ENCODE measurements at regions not wholly inside any gene's neighbourhood (a gene's known extent, or its start where the extent isn't known, plus 50 kb on each side); places are given as distances from the start of the nearest gene placed in this dataset.

DNA sequence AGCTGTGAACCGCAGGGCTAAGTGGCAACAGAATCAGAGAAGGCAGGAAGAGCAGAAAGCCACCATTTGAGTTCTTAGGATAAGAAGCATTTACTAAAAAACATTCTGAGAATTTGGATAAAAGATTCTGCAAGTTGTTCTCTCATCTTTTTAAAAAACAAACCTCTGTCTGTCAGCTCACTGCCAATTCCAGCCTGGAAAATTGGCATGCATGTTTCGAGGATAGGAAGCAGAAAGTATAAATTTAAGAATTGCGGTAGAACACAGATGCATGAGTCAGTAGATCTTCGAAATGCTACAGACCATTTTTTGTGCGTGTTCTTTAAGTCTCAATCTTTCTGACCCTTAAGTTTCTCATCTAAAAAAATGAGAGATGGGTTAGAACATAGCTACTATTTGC, 544.5 kb upstream of the DAB1 start:
- Histone ChIP-seq H4K20me1 (replicated peaks; ENCODE audit: control insufficient read depth, insufficient read depth, low read length) (no peaks in the 10 kb centered on the region), H3K27me3 (ENCODE audit: control insufficient read depth in 2 of 2, insufficient read depth in 2 of 2, low read length in 2 of 2) (no peaks in the 10 kb centered on the region), H3K9me1 (ENCODE audit: control insufficient read depth, insufficient read depth, low read length) (no peaks in the 10 kb centered on the region), H3K9ac (ENCODE audit: insufficient read depth in 1 of 2, low read depth in 2 of 2, low read length in 2 of 2) (no peak overlapping the region), H3K79me2 (ENCODE audit: control insufficient read depth, insufficient read depth, low read length) (no peaks in the 10 kb centered on the region), H3K9me3 (replicated peaks; ENCODE audit: control insufficient read depth, insufficient read depth, low read depth, low read length) (no peaks in the 10 kb centered on the region), H3K36me3 (ENCODE audit: control insufficient read depth, insufficient read depth, low read length) (no peaks in the 10 kb centered on the region), H3K4me2 (ENCODE audit: insufficient read depth, low read length) (no peak overlapping the region), H3K4me3 (no peak overlapping the region), H3K4me1 (replicated peaks in 1 of 2; ENCODE audit: control insufficient read depth in 2 of 2, insufficient read depth in 2 of 2, low read length in 2 of 2) (no peaks in the 10 kb centered on the region), H2AFZ (ENCODE audit: low read depth, low read length) (no peak overlapping the region), H3K27ac (ENCODE audit: extremely low read depth, low read depth, low read length) (no peak overlapping the region)
- intact Hi-C loops (cut with micrococcal nuclease) (no loop called here), in situ Hi-C loops (cut with MboI) (no loop called here)
- no peak for ATAC-seq
- ChIA-PET CTCF (ENCODE audit: low intra/inter-chr PET ratio) (no interaction called here), POLR2A (no interaction called here)
- no peak for FAIRE-seq
- DNase-seq (ENCODE audit: extremely low read depth in 1 of 4, low spot score in 3 of 4): no peak
- no TSS peak for BruUV-seq (replicated peaks)
- WGBS (ENCODE audit: insufficient coverage, low coverage, missing lambda C conversion rate): 0% methylated on average over 5 of the region's 5 CpGs
- TF ChIP-seq, protein P1, sequence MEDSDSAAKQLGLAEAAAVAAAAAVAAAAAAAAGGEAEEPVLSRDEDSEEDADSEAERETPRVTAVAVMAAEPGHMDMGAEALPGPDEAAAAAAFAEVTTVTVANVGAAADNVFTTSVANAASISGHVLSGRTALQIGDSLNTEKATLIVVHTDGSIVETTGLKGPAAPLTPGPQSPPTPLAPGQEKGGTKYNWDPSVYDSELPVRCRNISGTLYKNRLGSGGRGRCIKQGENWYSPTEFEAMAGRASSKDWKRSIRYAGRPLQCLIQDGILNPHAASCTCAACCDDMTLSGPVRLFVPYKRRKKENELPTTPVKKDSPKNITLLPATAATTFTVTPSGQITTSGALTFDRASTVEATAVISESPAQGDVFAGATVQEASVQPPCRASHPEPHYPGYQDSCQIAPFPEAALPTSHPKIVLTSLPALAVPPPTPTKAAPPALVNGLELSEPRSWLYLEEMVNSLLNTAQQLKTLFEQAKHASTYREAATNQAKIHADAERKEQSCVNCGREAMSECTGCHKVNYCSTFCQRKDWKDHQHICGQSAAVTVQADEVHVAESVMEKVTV (CRISPR knock-in tag; IDR thresholded peaks at IDR 0.05): no peak
- TF ChIP-seq SPI1 (IDR thresholded peaks at IDR 0.05; ENCODE audit: borderline replicate concordance, low read depth, low read length) (no peak), ZNF212 (CRISPR knock-in tag; IDR thresholded peaks at IDR 0.05) (no peak), SIRT6 (IDR thresholded peaks at IDR 0.05; ENCODE audit: low read depth, low read length) (no peak), RCOR1 (IDR thresholded peaks at IDR 0.05; ENCODE audit: borderline replicate concordance in 1 of 2, low read depth in 2 of 2, low read length in 2 of 2) (no peak), EP300 (IDR thresholded peaks at IDR 0.05; ENCODE audit: low read length) (no peak), TBP (optimal IDR thresholded peaks at IDR 0.05; ENCODE audit: low read depth, low read length) (no peak), KDM4B (IDR thresholded peaks at IDR 0.05; ENCODE audit: borderline replicate concordance in 2 of 2, low read depth in 1 of 2) (no peak), ILF3 (IDR thresholded peaks at IDR 0.05; ENCODE audit: borderline replicate concordance) (no peak), PHF20 (IDR thresholded peaks at IDR 0.05; ENCODE audit: partially characterized antibody) (no peak), SAFB2 (IDR thresholded peaks at IDR 0.05; ENCODE audit: borderline replicate concordance, low read depth, low read length, severe bottlenecking) (no peak)
- TF ChIP-seq, protein P2, sequence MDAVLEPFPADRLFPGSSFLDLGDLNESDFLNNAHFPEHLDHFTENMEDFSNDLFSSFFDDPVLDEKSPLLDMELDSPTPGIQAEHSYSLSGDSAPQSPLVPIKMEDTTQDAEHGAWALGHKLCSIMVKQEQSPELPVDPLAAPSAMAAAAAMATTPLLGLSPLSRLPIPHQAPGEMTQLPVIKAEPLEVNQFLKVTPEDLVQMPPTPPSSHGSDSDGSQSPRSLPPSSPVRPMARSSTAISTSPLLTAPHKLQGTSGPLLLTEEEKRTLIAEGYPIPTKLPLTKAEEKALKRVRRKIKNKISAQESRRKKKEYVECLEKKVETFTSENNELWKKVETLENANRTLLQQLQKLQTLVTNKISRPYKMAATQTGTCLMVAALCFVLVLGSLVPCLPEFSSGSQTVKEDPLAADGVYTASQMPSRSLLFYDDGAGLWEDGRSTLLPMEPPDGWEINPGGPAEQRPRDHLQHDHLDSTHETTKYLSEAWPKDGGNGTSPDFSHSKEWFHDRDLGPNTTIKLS (IDR thresholded peaks at IDR 0.05; ENCODE audit: borderline replicate concordance, low read depth): no peak
- TF ChIP-seq, protein P3, sequence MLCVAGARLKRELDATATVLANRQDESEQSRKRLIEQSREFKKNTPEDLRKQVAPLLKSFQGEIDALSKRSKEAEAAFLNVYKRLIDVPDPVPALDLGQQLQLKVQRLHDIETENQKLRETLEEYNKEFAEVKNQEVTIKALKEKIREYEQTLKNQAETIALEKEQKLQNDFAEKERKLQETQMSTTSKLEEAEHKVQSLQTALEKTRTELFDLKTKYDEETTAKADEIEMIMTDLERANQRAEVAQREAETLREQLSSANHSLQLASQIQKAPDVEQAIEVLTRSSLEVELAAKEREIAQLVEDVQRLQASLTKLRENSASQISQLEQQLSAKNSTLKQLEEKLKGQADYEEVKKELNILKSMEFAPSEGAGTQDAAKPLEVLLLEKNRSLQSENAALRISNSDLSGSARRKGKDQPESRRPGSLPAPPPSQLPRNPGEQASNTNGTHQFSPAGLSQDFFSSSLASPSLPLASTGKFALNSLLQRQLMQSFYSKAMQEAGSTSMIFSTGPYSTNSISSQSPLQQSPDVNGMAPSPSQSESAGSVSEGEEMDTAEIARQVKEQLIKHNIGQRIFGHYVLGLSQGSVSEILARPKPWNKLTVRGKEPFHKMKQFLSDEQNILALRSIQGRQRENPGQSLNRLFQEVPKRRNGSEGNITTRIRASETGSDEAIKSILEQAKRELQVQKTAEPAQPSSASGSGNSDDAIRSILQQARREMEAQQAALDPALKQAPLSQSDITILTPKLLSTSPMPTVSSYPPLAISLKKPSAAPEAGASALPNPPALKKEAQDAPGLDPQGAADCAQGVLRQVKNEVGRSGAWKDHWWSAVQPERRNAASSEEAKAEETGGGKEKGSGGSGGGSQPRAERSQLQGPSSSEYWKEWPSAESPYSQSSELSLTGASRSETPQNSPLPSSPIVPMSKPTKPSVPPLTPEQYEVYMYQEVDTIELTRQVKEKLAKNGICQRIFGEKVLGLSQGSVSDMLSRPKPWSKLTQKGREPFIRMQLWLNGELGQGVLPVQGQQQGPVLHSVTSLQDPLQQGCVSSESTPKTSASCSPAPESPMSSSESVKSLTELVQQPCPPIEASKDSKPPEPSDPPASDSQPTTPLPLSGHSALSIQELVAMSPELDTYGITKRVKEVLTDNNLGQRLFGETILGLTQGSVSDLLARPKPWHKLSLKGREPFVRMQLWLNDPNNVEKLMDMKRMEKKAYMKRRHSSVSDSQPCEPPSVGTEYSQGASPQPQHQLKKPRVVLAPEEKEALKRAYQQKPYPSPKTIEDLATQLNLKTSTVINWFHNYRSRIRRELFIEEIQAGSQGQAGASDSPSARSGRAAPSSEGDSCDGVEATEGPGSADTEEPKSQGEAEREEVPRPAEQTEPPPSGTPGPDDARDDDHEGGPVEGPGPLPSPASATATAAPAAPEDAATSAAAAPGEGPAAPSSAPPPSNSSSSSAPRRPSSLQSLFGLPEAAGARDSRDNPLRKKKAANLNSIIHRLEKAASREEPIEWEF (CRISPR knock-in tag; IDR thresholded peaks at IDR 0.05): no peak
- TF ChIP-seq, protein P4, sequence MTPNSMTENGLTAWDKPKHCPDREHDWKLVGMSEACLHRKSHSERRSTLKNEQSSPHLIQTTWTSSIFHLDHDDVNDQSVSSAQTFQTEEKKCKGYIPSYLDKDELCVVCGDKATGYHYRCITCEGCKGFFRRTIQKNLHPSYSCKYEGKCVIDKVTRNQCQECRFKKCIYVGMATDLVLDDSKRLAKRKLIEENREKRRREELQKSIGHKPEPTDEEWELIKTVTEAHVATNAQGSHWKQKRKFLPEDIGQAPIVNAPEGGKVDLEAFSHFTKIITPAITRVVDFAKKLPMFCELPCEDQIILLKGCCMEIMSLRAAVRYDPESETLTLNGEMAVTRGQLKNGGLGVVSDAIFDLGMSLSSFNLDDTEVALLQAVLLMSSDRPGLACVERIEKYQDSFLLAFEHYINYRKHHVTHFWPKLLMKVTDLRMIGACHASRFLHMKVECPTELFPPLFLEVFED (CRISPR knock-in tag; conservative IDR thresholded peaks at IDR 0.05): no peak

Data from K562 (cell line).